MCF 10A (cell line): ENCODE measurements at regions not wholly inside any gene's neighbourhood (a gene's known extent, or its start where the extent isn't known, plus 50 kb on each side); places are given as distances from the start of the nearest gene placed in this dataset.

Source experiments
- BruUV-seq: library from RNA; stranded (reverse); fragments of 400-500 nt; replicated peaks from 2 replicates; lab custom pipeline; 2021; lab: Mats Ljungman, UMichigan
- CTCF ChIA-PET: fragments of 300-600 bp; sonication (Branson Sonifier 250); formaldehyde crosslinking; extraction: SDS; loops from one replicate; lab custom pipeline; 2021; ENCODE audit warnings: antibody characterized with exemption, inconsistent platforms; lab: Yijun Ruan, JAX
- POLR2A ChIA-PET: fragments of 300-600, 350-650 bp; sonication (Branson Sonifier 250); formaldehyde crosslinking; extraction: SDS; loops from one replicate; lab custom pipeline; 2020; ENCODE audit warnings: antibody characterized with exemption, inconsistent platforms; lab: Yijun Ruan, JAX
- DNase-seq: peaks from one replicate; pipeline ENCODE4 v3.0.0-alpha.2; 2018; ENCODE audit not compliant: unreplicated experiment
- H3K27ac Mint-ChIP-seq: one replicate; pipeline ENCODE4 v1.8.0; 2022; ENCODE audit warnings: mild to moderate bottlenecking, low read depth, mixed read lengths; ENCODE audit not compliant: unreplicated experiment
- H3K27me3 Mint-ChIP-seq: one replicate; pipeline ENCODE4 v1.8.0; 2022; ENCODE audit warnings: mixed read lengths; ENCODE audit not compliant: insufficient read depth, unreplicated experiment
- H3K36me3 Mint-ChIP-seq: one replicate; pipeline ENCODE4 v1.8.0; 2022; ENCODE audit warnings: mild to moderate bottlenecking, moderate library complexity, mixed read lengths; ENCODE audit not compliant: insufficient read depth, unreplicated experiment
- H3K4me1 Mint-ChIP-seq: one replicate; pipeline ENCODE4 v1.8.0; 2022; ENCODE audit warnings: mixed read lengths; ENCODE audit not compliant: insufficient read depth, unreplicated experiment
- H3K4me3 Mint-ChIP-seq: one replicate; pipeline ENCODE4 v1.8.0; 2022; ENCODE audit warnings: mild to moderate bottlenecking, moderate library complexity, mixed read lengths; ENCODE audit not compliant: unreplicated experiment
- H3K9me3 Mint-ChIP-seq: one replicate; pipeline ENCODE4 v1.8.0; 2022; ENCODE audit warnings: mixed read lengths; ENCODE audit not compliant: unreplicated experiment
- CTCF ChIP-seq: fragments of 200-600 bp; IDR thresholded peaks from one replicate; pipeline ENCODE4 v1.8.0; 2022; ENCODE audit warnings: antibody characterized with exemption, mild to moderate bottlenecking; ENCODE audit not compliant: unreplicated experiment
- intact Hi-C: fragments of 100-400 bp; cut with micrococcal nuclease; formaldehyde crosslinking; loops from 2 replicates; pipeline ENCODE4 v1.14.1; 2022

GRCh38 chr2:10242998-10243925 is 59.4 kb upstream of the HPCAL1 start:
- intact Hi-C loops: no loop called here
- BruUV-seq: no TSS peak
- DNase-seq: no peak
- Mint-ChIP-seq H3K4me3 (no peak overlapping the region), H3K27ac (no peak overlapping the region), H3K27me3 (no peaks in the 10 kb centered on the region), H3K36me3 (no peaks in the 10 kb centered on the region), H3K4me1 (no peaks in the 10 kb centered on the region), H3K9me3 (no peaks in the 10 kb centered on the region)
- ChIA-PET CTCF (interaction anchor here (0.6 kb wide), 1 partner anchor 49 kb away, joined by 3 read pairs; no protein-coding TSS in a partner anchor), POLR2A (no interaction called here)
- TF ChIP-seq CTCF: no peak

DNA sequence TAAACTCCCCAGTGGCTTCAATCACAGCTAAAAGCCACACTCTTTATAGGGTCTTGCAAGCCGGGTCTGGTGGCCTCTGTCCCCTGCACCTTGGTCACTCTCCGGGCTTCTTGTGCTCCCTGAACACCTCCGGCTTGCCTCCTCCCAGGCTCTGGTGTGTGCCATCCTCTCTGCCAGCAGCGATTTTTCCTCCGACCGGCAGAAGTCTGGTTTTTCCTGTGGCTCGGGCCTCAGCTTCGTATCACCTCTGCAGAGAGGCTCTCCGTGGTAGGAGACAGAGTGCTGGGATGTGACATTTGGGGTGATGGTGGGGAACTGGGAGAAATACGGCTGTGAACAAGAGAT is 58.8 kb upstream of the HPCAL1 start:
- Mint-ChIP-seq H3K36me3 (no peaks in the 10 kb centered on the region), H3K27ac (no peak overlapping the region), H3K4me1 (no peaks in the 10 kb centered on the region), H3K9me3 (no peaks in the 10 kb centered on the region), H3K4me3 (no peak overlapping the region), H3K27me3 (no peaks in the 10 kb centered on the region)
- ChIA-PET CTCF (no interaction called here), POLR2A (no interaction called here)
- intact Hi-C loops: no loop called here
- no peak for TF ChIP-seq CTCF
- no peak for DNase-seq
- BruUV-seq: no TSS peak

DNA sequence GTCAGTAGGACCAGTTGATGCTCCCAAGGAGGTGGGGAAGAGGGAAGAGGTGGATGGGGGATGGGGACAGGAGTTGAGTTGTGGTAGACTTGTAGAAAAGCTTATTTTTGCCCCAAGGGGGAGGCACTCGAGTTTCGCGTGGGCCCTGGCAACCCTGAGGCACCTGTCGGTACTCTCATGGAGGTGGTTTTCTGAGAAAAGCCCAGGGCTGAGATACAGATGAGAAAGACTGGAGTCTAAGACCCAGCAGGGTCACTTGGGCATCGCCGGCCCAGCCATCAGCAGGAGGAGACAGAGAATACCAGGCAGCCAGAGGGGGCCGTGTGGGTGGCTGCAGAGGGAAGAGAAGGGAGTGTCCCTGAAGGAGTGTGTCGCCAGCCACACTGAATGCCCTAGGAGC is 57.7 kb upstream of the HPCAL1 start:
- no peaks in the 10 kb centered on the region for H3K9me3 Mint-ChIP-seq
- ChIA-PET POLR2A (no interaction called here), CTCF (interaction anchor here (0.7 to 1.1 kb wide), 2 partner anchors 16 to 17 kb away, joined by 3 read pairs; no protein-coding TSS in a partner anchor)
- TF ChIP-seq CTCF: no peak
- no peaks in the 10 kb centered on the region for H3K36me3 Mint-ChIP-seq
- BruUV-seq: no TSS peak
- intact Hi-C loops: no loop called here
- H3K27me3 Mint-ChIP-seq: no peaks in the 10 kb centered on the region
- no peaks in the 10 kb centered on the region for H3K4me1 Mint-ChIP-seq
- DNase-seq: no peak
- no peak overlapping the region for H3K27ac Mint-ChIP-seq
- H3K4me3 Mint-ChIP-seq: no peak overlapping the region

GRCh38 chr2:10245661-10246060 is 57.0 kb upstream of the HPCAL1 start:
- POLR2A ChIA-PET: no interaction called here
- no peaks in the 10 kb centered on the region for H3K4me1 Mint-ChIP-seq
- no peak overlapping the region for H3K4me3 Mint-ChIP-seq
- no peak for TF ChIP-seq CTCF
- no peaks in the 10 kb centered on the region for H3K27me3 Mint-ChIP-seq
- H3K36me3 Mint-ChIP-seq: no peaks in the 10 kb centered on the region
- CTCF ChIA-PET: no interaction called here
- no peak for DNase-seq
- H3K27ac Mint-ChIP-seq: no peak overlapping the region
- peaks cover 5% of the 10 kb centered on the region for H3K9me3 Mint-ChIP-seq
- no TSS peak for BruUV-seq
- intact Hi-C loops: no loop called here
